GM18858 (cell line): ENCODE measurements at regions not wholly inside any gene's neighbourhood (a gene's known extent, or its start where the extent isn't known, plus 50 kb on each side); places are given as distances from the start of the nearest gene placed in this dataset.
"Not testable (repeated sequence)": the region's sequence is repeated elsewhere in the genome, so short reads cannot be mapped to it uniquely, and the experiment has no call there.

ENCODE experiments used
- ATAC-seq: cut with Tn5 transposase; IDR thresholded peaks from one replicate; pipeline ENCODE4 v1.9.1; 2021; ENCODE audit not compliant: unreplicated experiment

DNA sequence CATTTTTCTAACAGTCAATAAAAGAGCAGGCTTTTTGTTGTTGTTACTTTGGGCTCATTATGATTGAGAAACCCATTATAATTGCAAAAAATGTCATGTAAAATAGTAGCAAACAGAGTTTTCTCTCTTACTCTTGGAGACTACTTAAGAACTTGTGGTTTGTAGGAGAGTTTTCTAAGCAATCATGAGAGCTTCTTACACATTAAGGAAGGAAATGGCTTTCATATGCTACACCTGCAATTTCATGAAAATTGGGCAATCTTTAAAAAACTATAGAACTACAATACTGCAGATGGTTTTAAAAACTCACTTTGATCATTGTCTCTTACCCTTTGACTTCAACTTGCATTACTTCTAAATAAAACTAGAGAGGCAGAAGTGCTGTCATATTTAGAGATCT, 701.8 kb downstream of the ZPLD1 start:
- ATAC-seq: no peak

- no peak for ATAC-seq
Observed at GRCh38 chr3:103137830-103138229, 703.0 kb downstream of the ZPLD1 start.

DNA sequence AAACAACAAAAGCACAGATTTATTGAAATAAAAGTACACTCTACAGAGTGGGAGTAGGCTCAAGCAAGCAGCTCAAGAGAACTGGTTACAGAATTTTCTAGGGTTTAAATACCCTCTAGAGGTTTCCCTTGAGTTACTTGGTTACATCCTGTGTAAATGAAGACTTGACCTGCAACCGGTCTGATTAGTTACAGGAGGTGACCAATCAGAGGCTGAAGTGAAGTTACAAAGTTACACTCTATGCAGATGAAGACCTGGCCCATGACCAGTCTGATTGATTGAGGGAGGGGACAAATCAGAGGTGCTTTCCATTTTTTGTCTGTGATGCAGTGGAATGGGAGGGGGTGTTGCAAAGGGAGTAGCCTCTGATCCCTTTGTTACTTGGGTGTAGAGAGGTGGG, 723.4 kb downstream of the ZPLD1 start:
- ATAC-seq: no peak

- ATAC-seq: no peak
Observed at GRCh38 chr3:103166890-103167289, 732.1 kb downstream of the ZPLD1 start.

DNA sequence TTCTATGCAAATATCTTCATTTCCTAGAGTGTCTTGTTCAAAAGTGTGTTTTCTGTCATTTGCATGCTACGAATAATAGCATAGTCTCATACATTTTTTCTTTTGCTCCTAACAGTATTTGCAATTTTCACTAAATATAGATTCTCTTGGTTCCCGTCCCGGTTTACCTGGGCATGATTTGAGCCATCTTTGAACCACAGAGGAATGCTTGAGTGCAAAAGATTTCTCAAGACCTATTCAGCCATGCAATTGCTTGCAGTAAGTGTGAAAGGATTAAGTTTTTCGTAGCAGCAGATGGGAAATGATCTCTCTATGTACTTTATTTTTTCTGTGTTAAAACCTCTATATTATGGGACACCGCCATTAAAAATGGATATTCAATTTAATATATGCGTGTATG, 733.0 kb downstream of the ZPLD1 start:
- ATAC-seq: peak; percentile 57

- ATAC-seq: no peak
Observed at GRCh38 chr3:103169289-103169688, 734.5 kb downstream of the ZPLD1 start.

DNA sequence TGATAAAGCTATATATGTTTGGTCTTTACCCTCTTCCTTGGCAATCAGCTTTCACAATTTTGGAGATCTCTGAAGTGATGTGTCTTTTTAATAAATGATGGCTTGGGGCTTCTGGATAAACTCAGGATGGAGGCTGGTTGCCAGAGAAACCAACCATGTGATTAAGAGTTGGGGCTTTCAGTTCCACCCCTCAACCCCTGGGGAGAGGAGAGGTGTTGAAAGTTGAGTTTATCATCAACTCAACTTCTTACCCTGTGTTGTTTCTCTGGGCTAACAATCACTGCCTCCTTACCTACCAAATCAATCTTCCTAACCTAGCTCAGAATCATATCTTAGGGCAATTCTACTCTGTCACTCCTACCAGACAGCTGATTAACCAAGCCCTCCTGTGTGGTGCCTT, 735.8 kb downstream of the ZPLD1 start:
- ATAC-seq: peak; percentile 38

GRCh38 chr3:103173940-103174339, 739.1 kb downstream of the ZPLD1 start:
- no peak for ATAC-seq

DNA sequence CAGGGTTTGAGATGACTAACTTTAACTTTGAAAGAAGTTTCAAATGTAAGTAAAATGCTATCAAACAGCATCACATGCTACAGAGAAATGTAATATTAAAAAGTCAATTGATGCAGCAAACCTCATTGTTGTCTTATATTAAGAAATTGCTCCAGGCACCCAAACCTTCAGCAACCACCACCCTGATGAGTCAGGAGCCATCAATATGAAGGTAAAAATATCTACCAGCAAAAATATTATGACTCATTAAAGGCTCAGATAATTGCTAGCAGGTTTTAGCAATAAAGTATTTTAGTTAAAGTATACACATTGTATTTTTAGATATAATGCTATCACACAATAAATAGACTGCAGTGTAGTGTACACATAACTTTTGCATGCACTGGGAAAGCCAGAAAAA, 746.3 kb downstream of the ZPLD1 start:
- no peak for ATAC-seq

DNA sequence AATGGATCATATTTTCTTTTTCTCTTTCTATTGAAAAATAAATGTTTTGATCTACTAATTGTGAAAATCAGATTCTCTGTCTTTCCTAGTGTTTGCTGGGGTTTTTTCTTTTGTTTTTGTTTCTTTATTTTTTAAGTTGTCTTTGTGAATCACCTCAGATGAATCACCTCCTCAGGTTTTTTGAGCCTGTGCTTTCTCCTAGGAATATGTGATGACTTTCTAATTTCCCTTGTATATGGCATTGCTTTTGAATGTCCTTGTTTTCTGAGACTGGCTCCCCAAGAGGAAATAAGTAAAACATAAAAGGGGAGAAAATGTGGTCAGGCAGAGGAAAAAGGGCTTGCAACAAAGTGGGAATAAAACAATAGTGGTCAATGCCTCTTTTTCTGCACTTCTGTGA, 750.0 kb downstream of the ZPLD1 start:
- no peak for ATAC-seq

DNA sequence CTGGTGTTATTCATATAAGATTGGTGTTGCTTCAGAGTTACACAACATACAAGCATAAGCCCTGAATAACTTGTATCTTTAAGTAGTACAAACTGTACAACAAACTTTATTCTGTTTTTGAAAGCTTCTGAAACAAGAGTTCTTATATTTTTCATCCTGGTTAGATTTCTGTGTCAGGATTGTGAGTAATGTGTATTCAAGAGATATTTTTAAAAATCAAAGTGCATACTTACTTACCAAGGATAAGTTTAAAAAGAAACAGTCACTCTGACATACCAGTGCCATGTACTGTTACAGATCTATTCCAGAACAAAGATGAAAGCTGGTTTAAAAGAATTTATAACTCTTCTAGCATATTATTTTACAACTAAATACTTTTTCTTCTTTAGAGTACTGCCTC, 755.1 kb downstream of the ZPLD1 start:
- no peak for ATAC-seq

DNA sequence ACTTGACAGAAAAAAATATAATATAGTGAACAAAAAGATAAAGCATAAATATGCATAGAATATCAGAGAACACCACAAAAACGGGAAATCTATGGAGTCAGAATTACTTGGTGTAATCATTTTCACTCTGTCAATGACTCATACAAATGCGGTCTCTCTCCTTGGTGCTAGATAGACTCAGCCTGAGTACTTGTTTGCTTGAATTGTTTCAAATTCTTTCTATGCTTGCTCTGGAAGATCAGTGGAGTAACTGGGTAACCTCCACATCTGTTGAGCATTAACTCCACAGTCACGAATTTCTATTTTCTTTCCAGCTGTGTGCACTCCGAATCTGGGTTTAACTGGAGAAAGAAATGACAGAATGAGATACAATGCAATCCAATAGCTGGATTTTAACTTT, 760.4 kb downstream of the ZPLD1 start:
- ATAC-seq: no peak

GRCh38 chr3:103203441-103203840, 768.6 kb downstream of the ZPLD1 start:
- no peak for ATAC-seq

DNA sequence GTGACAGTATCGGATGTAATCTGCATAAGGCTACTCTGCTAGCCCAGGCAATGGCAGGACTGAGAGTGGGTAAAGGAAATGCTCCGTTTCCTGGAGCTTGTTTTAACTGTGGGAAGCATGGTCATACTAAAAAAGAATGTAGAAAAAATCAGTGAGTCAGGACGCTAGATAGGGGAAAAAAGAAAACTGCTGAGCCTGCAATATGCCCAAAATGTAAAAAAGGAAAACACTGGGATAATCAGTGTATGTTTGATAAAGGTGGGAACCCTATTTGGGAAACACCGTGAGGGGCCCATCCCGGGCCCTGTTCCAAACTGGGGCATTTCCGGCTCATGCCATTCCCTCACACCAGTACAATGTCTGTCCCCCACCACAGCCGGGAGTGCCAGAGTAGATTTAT, 775.8 kb downstream of the ZPLD1 start:
- no peak for ATAC-seq

- ATAC-seq: peak; percentile 100
Observed at GRCh38 chr3:103218146-103218545, 783.3 kb downstream of the ZPLD1 start.

GRCh38 chr3:103218793-103219192, 784.0 kb downstream of the ZPLD1 start:
- ATAC-seq: no peak

DNA sequence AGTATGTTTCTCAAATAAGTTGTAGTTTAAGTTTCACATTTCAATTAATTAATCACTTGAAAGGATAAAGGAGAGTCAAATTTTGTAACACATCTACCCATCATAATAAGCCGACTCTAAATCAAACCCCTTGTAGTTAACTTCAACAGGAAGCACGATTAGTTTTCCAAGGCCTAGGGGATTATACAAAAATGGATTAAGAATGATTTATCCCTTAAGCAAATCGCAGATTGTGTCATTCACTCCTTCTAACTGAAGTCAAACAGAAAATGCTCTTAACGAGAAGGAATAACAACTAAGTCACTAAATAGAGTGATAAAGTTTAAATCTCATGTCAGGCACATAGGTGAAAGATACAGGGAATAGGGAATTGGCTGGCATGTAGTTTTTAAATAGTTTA, 792.8 kb downstream of the ZPLD1 start:
- no peak for ATAC-seq

DNA sequence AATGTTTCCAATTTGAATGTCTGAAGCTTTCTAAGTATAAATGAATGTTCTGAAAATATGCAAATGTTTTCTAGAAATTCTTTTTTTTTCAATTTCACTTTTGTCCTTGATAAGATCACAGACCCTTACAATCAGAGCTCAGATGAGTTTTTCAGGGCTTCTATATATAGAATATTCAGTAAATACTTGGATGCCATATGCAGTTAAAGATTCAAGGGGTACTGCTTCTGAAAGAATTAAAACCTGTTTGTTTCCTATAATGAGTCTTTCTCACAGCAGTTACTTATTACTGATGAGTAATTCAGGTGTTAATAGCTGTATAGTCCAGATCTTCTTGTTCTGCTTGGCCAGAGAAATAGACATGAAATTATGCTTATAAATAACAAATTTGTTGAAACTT, 812.6 kb downstream of the ZPLD1 start:
- no peak for ATAC-seq

DNA sequence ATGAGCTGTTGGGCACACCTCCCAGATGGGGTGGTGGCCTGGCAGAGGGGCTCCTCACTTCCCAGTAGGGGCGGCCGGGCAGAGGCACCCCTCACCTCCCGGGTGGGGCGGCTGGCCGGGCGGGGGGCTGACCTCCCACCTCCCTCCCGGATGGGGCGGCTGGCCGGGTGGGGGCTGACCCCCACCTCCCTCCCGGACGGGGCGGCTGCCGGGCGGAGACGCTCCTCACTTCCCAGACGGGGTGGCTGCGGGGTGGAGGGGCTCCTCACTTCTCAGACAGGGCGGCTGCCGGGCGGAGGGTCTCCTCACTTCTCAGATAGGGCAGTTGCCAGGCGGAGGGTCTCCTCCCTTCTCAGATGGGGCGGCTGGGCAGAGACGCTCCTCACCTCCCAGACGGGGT, 820.0 kb downstream of the ZPLD1 start:
- ATAC-seq: not testable (repeated sequence)

- ATAC-seq: no peak
Observed at GRCh38 chr3:103269287-103269686, 834.5 kb downstream of the ZPLD1 start.

GRCh38 chr3:103271575-103271974, 836.8 kb downstream of the ZPLD1 start:
- ATAC-seq: no peak

GRCh38 chr3:103295974-103296570, 861.3 kb downstream of the ZPLD1 start:
- no peak for ATAC-seq

DNA sequence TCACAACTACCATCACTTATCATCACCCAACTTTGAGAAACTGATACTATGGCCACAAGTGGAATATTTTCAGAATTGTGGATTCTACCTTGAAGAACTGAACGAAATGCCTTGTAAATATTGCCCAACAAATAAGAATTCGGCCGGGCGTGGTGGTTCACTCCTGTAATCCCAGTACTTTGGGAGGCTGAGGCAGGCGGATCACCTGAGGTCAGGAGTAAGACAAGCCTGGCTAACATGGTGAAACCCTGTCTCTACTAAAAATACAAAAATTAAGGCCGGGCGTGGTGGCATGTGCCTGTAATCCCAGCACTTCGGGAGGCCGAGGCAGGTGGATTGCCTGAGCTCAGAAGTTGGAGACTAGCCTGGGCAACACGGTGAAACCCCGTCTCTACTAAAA, 862.7 kb downstream of the ZPLD1 start:
- not testable (repeated sequence) for ATAC-seq

DNA sequence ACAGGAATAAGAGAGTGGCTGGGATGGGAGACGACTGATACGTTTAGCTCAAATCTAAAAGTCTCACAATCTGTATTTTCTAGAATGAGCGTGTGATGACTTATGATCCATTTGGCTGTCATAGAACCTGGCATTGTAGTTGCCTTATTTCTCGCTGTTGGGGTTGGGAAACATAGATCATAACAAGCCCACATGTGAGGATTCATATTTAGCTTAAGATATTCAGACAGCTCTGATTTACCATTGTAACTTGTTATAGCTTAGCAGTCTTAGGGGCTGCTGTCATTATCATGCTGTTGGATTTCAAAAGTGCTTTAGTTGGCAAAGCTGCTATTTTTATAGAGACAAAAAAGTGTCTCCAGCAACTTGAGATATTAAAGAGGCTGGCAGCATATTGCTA, 871.3 kb downstream of the ZPLD1 start:
- no peak for ATAC-seq
